HFF-Myc (cell line): ENCODE measurements at regions not wholly inside any gene's neighbourhood (a gene's known extent, or its start where the extent isn't known, plus 50 kb on each side); places are given as distances from the start of the nearest gene placed in this dataset.

Source experiments
- DNase-seq: peaks from one replicate; pipeline ENCODE4 v3.0.0-alpha.2; 2011; ENCODE audit warnings: low read depth; ENCODE audit errors: extremely low read depth
- H3K4me3 ChIP-seq: replicated peaks from 2 replicates; pipeline ENCODE4 v1.5.1; 2011; ENCODE audit warnings: low read depth, mild to moderate bottlenecking, control low read depth, low read length
- CTCF ChIP-seq: IDR thresholded peaks from 2 replicates; pipeline ENCODE4 v1.5.1; 2012; ENCODE audit warnings: mild to moderate bottlenecking, low read depth, low read length, control low read depth; ENCODE audit errors: missing control alignments

- no peak for TF ChIP-seq CTCF
- H3K4me3 ChIP-seq: no peak overlapping the region
- no peak for DNase-seq
Measured at GRCh38 chr1:29482064-29482463, 245.7 kb downstream of the PTPRU start.

GRCh38 chr1:29481031-29481430 lies 244.7 kb downstream of the PTPRU start:
- TF ChIP-seq CTCF: no peak
- DNase-seq: no peak
- H3K4me3 ChIP-seq: no peak overlapping the region

GRCh38 chr1:29478879-29479278 lies 242.6 kb downstream of the PTPRU start:
- no peak overlapping the region for H3K4me3 ChIP-seq
- no peak for DNase-seq
- TF ChIP-seq CTCF: no peak

GRCh38 chr1:29478151-29478791 lies 241.9 kb downstream of the PTPRU start:
- no peak for DNase-seq
- TF ChIP-seq CTCF: no peak
- H3K4me3 ChIP-seq: no peak overlapping the region

GRCh38 chr1:29475326-29475725 lies 239.0 kb downstream of the PTPRU start:
- DNase-seq: no peak
- no peak for TF ChIP-seq CTCF
- no peak overlapping the region for H3K4me3 ChIP-seq

- no peak for TF ChIP-seq CTCF
- no peak for DNase-seq
- no peak overlapping the region for H3K4me3 ChIP-seq
Measured at GRCh38 chr1:29474274-29475244, 238.2 kb downstream of the PTPRU start.
